HepG2 (cell line): ENCODE measurements at regions not wholly inside any gene's neighbourhood (a gene's known extent, or its start where the extent isn't known, plus 50 kb on each side); places are given as distances from the start of the nearest gene placed in this dataset.

Experiments used
- ATAC-seq: fragments of 200-7000 bp; cut with Tn5 transposase; 3 replicates; pipeline ENCODE4 v1.9.1; 2020; ENCODE audit warnings: mild to moderate bottlenecking, moderate library complexity
- BruUV-seq: library from RNA; stranded (reverse); fragments of 400-500 nt; replicated peaks from 2 replicates; lab custom pipeline; 2021; lab: Mats Ljungman, UMichigan
- CTCF ChIA-PET: fragments of 300-600 bp; formaldehyde crosslinking; extraction: SDS; loops from one replicate; lab custom pipeline; 2021; ENCODE audit warnings: low total read pairs, inconsistent platforms, low intra/inter-chr PET ratio; lab: Yijun Ruan, JAX
- POLR2A ChIA-PET: fragments of 350-600 bp; sonication (Branson Sonifier 250); formaldehyde crosslinking; loops from one replicate; lab custom pipeline; 2020; ENCODE audit warnings: antibody characterized with exemption, inconsistent platforms; lab: Yijun Ruan, JAX
- DNase-seq: peaks from one replicate; pipeline ENCODE4 v3.0.0-alpha.2; 2015; ENCODE audit warnings: low spot score
- FAIRE-seq: peaks from 3 replicates; lab custom pipeline; 2011; peaks lifted over from hg19 to GRCh38; lab: Jason Lieb, UNC
- H2AFZ ChIP-seq: one replicate; pipeline ENCODE4 v1.6.1; 2011; ENCODE audit warnings: low read length, inconsistent platforms
- H3K27ac ChIP-seq: fragments of 300-600 bp; 3 replicates; pipeline ENCODE4 v1.8.0; 2011; ENCODE audit warnings: mixed run types, mild to moderate bottlenecking, mixed read lengths, low read length, inconsistent platforms; ENCODE audit not compliant: insufficient read depth; ENCODE audit errors: extremely low read length
- H3K27me3 ChIP-seq, 2 experiments: fragments of 200-600 bp in 1 of 2; 2 replicates in 1 of 2; 3 replicates in 1 of 2; pipeline versions ENCODE4 v1.6.0 to v1.8.0; 2011; ENCODE audit warnings: low read length in 2 of 2, mild to moderate bottlenecking in 2 of 2, moderate library complexity in 2 of 2, inconsistent platforms in 1 of 2; ENCODE audit not compliant: insufficient read depth in 2 of 2, control insufficient read depth in 1 of 2
- H3K36me3 ChIP-seq, 2 experiments: fragments of 200-600 bp in 1 of 2; replicated peaks in 1 of 2; 2 replicates in 1 of 2; 3 replicates in 1 of 2; pipeline versions ENCODE4 v1.5.1 to v1.8.0; 2011; ENCODE audit warnings: low read length in 2 of 2, inconsistent platforms in 1 of 2; ENCODE audit not compliant: insufficient read depth in 2 of 2, control insufficient read depth in 1 of 2
- H3K4me1 ChIP-seq: 2 replicates; pipeline ENCODE4 v1.5.1; 2012; ENCODE audit warnings: low read length, inconsistent platforms; ENCODE audit not compliant: insufficient read depth
- H3K4me2 ChIP-seq: 2 replicates; pipeline ENCODE4 v1.6.0; 2011; ENCODE audit warnings: low read depth, low read length, inconsistent platforms
- H3K4me3 ChIP-seq, 3 experiments: fragments of 200-600 bp in 1 of 3; sonication (generic), shearing (Covaris generic) in 1 of 3; replicated peaks in 1 of 3; 2 replicates each; pipeline ENCODE4 v1.5.1; 2011 to 2016; ENCODE audit warnings: low read length in 3 of 3, inconsistent platforms in 2 of 3, low read depth in 2 of 3, mild to moderate bottlenecking in 2 of 3, control low read depth in 1 of 3, mixed read lengths in 1 of 3; ENCODE audit not compliant: insufficient read depth in 1 of 3
- H3K79me2 ChIP-seq: one replicate; pipeline ENCODE4 v1.6.1; 2011; ENCODE audit warnings: low read length, inconsistent platforms; ENCODE audit not compliant: insufficient read depth
- H3K9ac ChIP-seq: 2 replicates; pipeline ENCODE4 v1.6.0; 2011; ENCODE audit warnings: mild to moderate bottlenecking, low read depth, low read length, inconsistent platforms; ENCODE audit not compliant: insufficient read depth
- H3K9me3 ChIP-seq: 2 replicates; pipeline ENCODE4 v1.5.1; 2012; ENCODE audit warnings: mild to moderate bottlenecking, low read length
- H4K20me1 ChIP-seq: 2 replicates; pipeline ENCODE4 v1.6.0; 2011; ENCODE audit warnings: inconsistent platforms, mild to moderate bottlenecking, low read length, moderate library complexity; ENCODE audit not compliant: insufficient read depth
- WGBS: methylation state at CpG from one replicate; pipeline ENCODE4 v1.1.6; 2017; ENCODE audit warnings: low lambda C conversion rate; 5-methylcytosine and 5-hydroxymethylcytosine counted together
- in situ Hi-C: cut with HindIII; loops from 2 replicates; pipeline ENCODE4 v1.10.0; 2017; ENCODE audit warnings: low pct_unique_long_range_greater_than_20kb; ENCODE audit not compliant: extremely low pct_ligation_motif_present
- intact Hi-C: fragments of 100-400 bp; cut with micrococcal nuclease; formaldehyde crosslinking; loops from one replicate; pipeline ENCODE4 v1.10.0; 2022; ENCODE audit not compliant: unreplicated experiment
- TF ChIP-seq, protein P1 (sequence below): sonication (generic); formaldehyde crosslinking; IDR thresholded peaks from 2 replicates; pipeline ENCODE4 v1.5.0; 2020; ENCODE audit warnings: mild to moderate bottlenecking, missing genetic modification reagents, borderline replicate concordance
- TF ChIP-seq, protein P2 (sequence below): IDR thresholded peaks from 2 replicates; pipeline ENCODE4 v1.6.1; 2012; ENCODE audit warnings: low read depth, low read length, improper control_type of control experiment

- ChIA-PET CTCF (no interaction called here), POLR2A (no interaction called here)
- Histone ChIP-seq H3K79me2 (no peaks in the 10 kb centered on the region), H3K9me3 (no peaks in the 10 kb centered on the region), H2AFZ (no peak overlapping the region), H3K4me3 (no peak overlapping the region), H3K9ac (no peak overlapping the region), H3K36me3 (no peaks in the 10 kb centered on the region), H4K20me1 (no peaks in the 10 kb centered on the region), H3K4me2 (no peak overlapping the region), H3K4me1 (no peaks in the 10 kb centered on the region), H3K27ac (no peak overlapping the region), H3K27me3 (peaks cover 0 to 19% of the 10 kb centered on the region in 2 experiments; a peak in 2 of 5 replicates)
- BruUV-seq, result no TSS peak
- WGBS, result 11% methylated on average over 6 of the region's 6 CpGs
- ATAC-seq (no peak), DNase-seq (no peak), FAIRE-seq (no peak)
- TF ChIP-seq, protein P1, sequence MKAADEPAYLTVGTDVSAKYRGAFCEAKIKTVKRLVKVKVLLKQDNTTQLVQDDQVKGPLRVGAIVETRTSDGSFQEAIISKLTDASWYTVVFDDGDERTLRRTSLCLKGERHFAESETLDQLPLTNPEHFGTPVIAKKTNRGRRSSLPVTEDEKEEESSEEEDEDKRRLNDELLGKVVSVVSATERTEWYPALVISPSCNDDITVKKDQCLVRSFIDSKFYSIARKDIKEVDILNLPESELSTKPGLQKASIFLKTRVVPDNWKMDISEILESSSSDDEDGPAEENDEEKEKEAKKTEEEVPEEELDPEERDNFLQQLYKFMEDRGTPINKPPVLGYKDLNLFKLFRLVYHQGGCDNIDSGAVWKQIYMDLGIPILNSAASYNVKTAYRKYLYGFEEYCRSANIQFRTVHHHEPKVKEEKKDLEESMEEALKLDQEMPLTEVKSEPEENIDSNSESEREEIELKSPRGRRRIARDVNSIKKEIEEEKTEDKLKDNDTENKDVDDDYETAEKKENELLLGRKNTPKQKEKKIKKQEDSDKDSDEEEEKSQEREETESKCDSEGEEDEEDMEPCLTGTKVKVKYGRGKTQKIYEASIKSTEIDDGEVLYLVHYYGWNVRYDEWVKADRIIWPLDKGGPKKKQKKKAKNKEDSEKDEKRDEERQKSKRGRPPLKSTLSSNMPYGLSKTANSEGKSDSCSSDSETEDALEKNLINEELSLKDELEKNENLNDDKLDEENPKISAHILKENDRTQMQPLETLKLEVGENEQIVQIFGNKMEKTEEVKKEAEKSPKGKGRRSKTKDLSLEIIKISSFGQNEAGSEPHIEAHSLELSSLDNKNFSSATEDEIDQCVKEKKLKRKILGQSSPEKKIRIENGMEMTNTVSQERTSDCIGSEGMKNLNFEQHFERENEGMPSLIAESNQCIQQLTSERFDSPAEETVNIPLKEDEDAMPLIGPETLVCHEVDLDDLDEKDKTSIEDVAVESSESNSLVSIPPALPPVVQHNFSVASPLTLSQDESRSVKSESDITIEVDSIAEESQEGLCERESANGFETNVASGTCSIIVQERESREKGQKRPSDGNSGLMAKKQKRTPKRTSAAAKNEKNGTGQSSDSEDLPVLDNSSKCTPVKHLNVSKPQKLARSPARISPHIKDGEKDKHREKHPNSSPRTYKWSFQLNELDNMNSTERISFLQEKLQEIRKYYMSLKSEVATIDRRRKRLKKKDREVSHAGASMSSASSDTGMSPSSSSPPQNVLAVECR (CRISPR knock-in tag), result no peak
- TF ChIP-seq, protein P2, sequence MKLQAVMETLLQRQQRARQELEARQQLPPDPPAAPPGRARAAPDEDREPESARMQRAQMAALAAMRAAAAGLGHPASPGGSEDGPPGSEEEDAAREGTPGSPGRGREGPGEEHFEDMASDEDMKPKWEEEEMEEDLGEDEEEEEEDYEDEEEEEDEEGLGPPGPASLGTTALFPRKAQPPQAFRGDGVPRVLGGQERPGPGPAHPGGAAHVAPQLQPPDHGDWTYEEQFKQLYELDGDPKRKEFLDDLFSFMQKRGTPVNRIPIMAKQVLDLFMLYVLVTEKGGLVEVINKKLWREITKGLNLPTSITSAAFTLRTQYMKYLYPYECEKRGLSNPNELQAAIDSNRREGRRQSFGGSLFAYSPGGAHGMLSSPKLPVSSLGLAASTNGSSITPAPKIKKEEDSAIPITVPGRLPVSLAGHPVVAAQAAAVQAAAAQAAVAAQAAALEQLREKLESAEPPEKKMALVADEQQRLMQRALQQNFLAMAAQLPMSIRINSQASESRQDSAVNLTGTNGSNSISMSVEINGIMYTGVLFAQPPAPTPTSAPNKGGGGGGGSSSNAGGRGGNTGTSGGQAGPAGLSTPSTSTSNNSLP, result no peak
- intact Hi-C loops (no loop called here), in situ Hi-C loops (no loop called here)
Measured at GRCh38 chr19:33960566-33960965, 163.9 kb downstream of the KCTD15 start.
